PC-9 (cell line): ENCODE measurements at regions not wholly inside any gene's neighbourhood (a gene's known extent, or its start where the extent isn't known, plus 50 kb on each side); places are given as distances from the start of the nearest gene placed in this dataset.

Experiments
- BruUV-seq: library from RNA; stranded (reverse); fragments of 400-500 nt; replicated peaks from 2 replicates; lab custom pipeline; 2021; lab: Mats Ljungman, UMichigan
- CTCF ChIA-PET: fragments of 300-600 bp; sonication (Branson Sonifier 250); formaldehyde crosslinking; loops from one replicate; lab custom pipeline; 2022; ENCODE audit warnings: antibody characterized with exemption; lab: Charles Lee
- POLR2A ChIA-PET: fragments of 300-600 bp; sonication (Branson Sonifier 250); formaldehyde crosslinking; loops from one replicate; lab custom pipeline; 2022; ENCODE audit warnings: antibody characterized with exemption; ENCODE audit not compliant: unreplicated experiment; lab: Charles Lee
- DNase-seq, 2 experiments: peaks; one replicate each; pipeline versions ENCODE4 v3.0.0 to v3.0.0-alpha.2; 2015 to 2022; ENCODE audit warnings: mixed read lengths in 1 of 2
- H2AFZ ChIP-seq: fragments of 200-600 bp; sonication (generic); 2 replicates; pipeline ENCODE4 v1.8.1; 2017; ENCODE audit warnings: antibody characterized with exemption
- H3F3A ChIP-seq: fragments of 200-600 bp; sonication (generic); 2 replicates; pipeline ENCODE4 v1.8.1; 2017; ENCODE audit warnings: antibody characterized with exemption, mild to moderate bottlenecking, low read depth; ENCODE audit not compliant: insufficient read depth
- H3K27ac ChIP-seq: fragments of 200-600 bp; sonication (generic); 2 replicates; pipeline ENCODE4 v1.6.1; 2016; ENCODE audit warnings: mixed run types
- H3K27me3 ChIP-seq: fragments of 200-600 bp; sonication (generic); 2 replicates; pipeline ENCODE4 v1.6.1; 2016; ENCODE audit warnings: low read depth, mixed run types; ENCODE audit not compliant: insufficient read depth
- H3K36me3 ChIP-seq: fragments of 200-600 bp; sonication (generic); 2 replicates; pipeline ENCODE4 v1.6.1; 2016; ENCODE audit warnings: low read depth, mixed run types
- H3K4me1 ChIP-seq: fragments of 200-600 bp; sonication (generic); replicated peaks from 2 replicates; pipeline ENCODE4 v1.6.1; 2016; ENCODE audit warnings: mixed run types; ENCODE audit not compliant: insufficient read depth
- H3K4me2 ChIP-seq: fragments of 200-600 bp; sonication (generic); 2 replicates; pipeline ENCODE4 v1.6.1; 2017; ENCODE audit warnings: mixed run types
- H3K4me3 ChIP-seq: fragments of 200-600 bp; sonication (generic); 2 replicates; pipeline ENCODE4 v1.6.1; 2016; ENCODE audit warnings: mixed run types
- H3K79me2 ChIP-seq: fragments of 200-600 bp; sonication (generic); 2 replicates; pipeline ENCODE4 v1.6.1; 2017; ENCODE audit warnings: low read depth, mixed run types
- H3K9me2 ChIP-seq: fragments of 200-600 bp; sonication (generic); 2 replicates; pipeline ENCODE4 v1.8.1; 2017; ENCODE audit warnings: mild to moderate bottlenecking; ENCODE audit not compliant: insufficient read depth
- H3K9me3 ChIP-seq: fragments of 200-600 bp; sonication (generic); 2 replicates; pipeline ENCODE4 v1.8.1; 2016; ENCODE audit warnings: low read depth; ENCODE audit not compliant: insufficient read depth
- H4K20me1 ChIP-seq: fragments of 200-600 bp; sonication (generic); 2 replicates; pipeline ENCODE4 v1.8.1; 2017; ENCODE audit not compliant: insufficient read depth
- EZH2 ChIP-seq: fragments of 200-600 bp; sonication (generic); IDR thresholded peaks from 2 replicates; pipeline ENCODE4 v1.8.0; 2017; ENCODE audit warnings: antibody characterized with exemption, low read depth
- intact Hi-C: fragments of 100-400 bp; cut with micrococcal nuclease; formaldehyde crosslinking; loops from one replicate; pipeline ENCODE4 v1.10.0; 2022; ENCODE audit not compliant: unreplicated experiment
- TF ChIP-seq, protein P1 (sequence below): fragments of 200-600 bp; sonication (generic); conservative IDR thresholded peaks from 2 replicates; pipeline ENCODE4 v1.6.1; 2017; ENCODE audit warnings: mixed run types, antibody characterized with exemption, mild to moderate bottlenecking, moderate library complexity

DNA sequence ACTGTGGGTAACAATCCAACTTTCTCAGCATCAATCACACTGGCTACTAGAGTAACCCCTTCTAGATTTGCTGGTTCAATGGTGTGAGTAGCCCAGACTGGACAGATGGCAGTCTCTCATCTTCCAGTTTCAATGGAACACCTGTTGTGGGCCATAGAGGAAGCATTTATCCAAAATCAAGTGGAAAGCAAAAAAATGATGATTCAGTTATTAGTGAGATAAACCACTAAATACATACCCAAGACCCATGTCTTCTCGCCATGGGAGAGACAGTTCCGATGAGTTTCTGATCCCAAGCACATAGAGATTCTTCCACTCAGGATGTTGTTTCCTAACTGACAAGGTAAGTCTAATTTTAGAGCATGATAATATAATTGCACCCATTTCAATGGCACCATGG lies 194.0 kb downstream of the IRS1 start:
- no peak overlapping the region for H3K27ac ChIP-seq

DNA sequence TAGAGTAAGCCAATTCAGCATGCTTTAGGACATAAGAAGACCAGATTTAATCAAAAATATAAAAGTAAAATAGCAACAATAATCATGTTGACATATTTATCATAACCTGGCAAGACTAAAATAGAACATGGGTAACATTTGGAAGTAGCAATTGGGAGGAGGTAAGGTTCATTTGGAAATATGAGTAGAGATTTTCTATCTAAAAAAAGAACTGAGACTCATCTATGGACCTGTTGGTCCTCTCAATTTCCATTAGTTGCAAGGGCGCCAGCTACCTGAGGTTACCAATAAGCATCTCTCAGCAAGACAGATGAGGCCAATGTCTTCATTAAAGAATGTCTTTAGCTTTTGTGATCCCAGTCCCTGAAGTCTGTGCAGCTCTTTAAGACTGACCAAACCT lies 196.0 kb downstream of the IRS1 start:
- no peaks in the 10 kb centered on the region for H3F3A ChIP-seq
- H3K27ac ChIP-seq, result no peak overlapping the region
- no peak overlapping the region for H3K4me3 ChIP-seq
- no peaks in the 10 kb centered on the region for H3K27me3 ChIP-seq
- no peaks in the 10 kb centered on the region; the same call in 1 of the 2 replicates for H3K9me3 ChIP-seq
- no peak for DNase-seq
- BruUV-seq, result no TSS peak
- intact Hi-C loops, result no loop called here
- no peaks in the 10 kb centered on the region for H4K20me1 ChIP-seq
- no peaks in the 10 kb centered on the region for H3K4me1 ChIP-seq
- POLR2A ChIA-PET, result no interaction called here
- CTCF ChIA-PET, result no interaction called here
- H3K79me2 ChIP-seq, result no peaks in the 10 kb centered on the region
- H2AFZ ChIP-seq, result no peak overlapping the region
- H3K9me2 ChIP-seq, result no peaks in the 10 kb centered on the region
- no peaks in the 10 kb centered on the region for H3K36me3 ChIP-seq
- H3K4me2 ChIP-seq, result no peak overlapping the region
- TF ChIP-seq, protein P1, sequence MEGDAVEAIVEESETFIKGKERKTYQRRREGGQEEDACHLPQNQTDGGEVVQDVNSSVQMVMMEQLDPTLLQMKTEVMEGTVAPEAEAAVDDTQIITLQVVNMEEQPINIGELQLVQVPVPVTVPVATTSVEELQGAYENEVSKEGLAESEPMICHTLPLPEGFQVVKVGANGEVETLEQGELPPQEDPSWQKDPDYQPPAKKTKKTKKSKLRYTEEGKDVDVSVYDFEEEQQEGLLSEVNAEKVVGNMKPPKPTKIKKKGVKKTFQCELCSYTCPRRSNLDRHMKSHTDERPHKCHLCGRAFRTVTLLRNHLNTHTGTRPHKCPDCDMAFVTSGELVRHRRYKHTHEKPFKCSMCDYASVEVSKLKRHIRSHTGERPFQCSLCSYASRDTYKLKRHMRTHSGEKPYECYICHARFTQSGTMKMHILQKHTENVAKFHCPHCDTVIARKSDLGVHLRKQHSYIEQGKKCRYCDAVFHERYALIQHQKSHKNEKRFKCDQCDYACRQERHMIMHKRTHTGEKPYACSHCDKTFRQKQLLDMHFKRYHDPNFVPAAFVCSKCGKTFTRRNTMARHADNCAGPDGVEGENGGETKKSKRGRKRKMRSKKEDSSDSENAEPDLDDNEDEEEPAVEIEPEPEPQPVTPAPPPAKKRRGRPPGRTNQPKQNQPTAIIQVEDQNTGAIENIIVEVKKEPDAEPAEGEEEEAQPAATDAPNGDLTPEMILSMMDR, result no peak
- TF ChIP-seq EZH2, result no peak

More for the DNA sequence above, 194.0 kb downstream of the IRS1 start:
- DNase-seq, result no peak
- no peaks in the 10 kb centered on the region for H3K9me2 ChIP-seq
- H2AFZ ChIP-seq, result no peak overlapping the region
- H3F3A ChIP-seq, result no peaks in the 10 kb centered on the region
- no peaks in the 10 kb centered on the region for H4K20me1 ChIP-seq
- no peaks in the 10 kb centered on the region for H3K79me2 ChIP-seq
- no peak overlapping the region for H3K4me2 ChIP-seq
- CTCF ChIA-PET, result no interaction called here
- H3K9me3 ChIP-seq, result peaks cover 8% of the 10 kb centered on the region; the same call in 1 of the 2 replicates
- no peaks in the 10 kb centered on the region for H3K27me3 ChIP-seq
- POLR2A ChIA-PET, result no interaction called here
- no peak for TF ChIP-seq EZH2
- TF ChIP-seq, protein P1, result no peak
- intact Hi-C loops, result no loop called here
- no TSS peak for BruUV-seq
- no peaks in the 10 kb centered on the region for H3K4me1 ChIP-seq
- no peak overlapping the region for H3K4me3 ChIP-seq
- H3K36me3 ChIP-seq, result no peaks in the 10 kb centered on the region

- Histone ChIP-seq H3K4me2 (no peak overlapping the region), H3K4me3 (no peak overlapping the region), H3K27ac (no peak overlapping the region), H2AFZ (no peak overlapping the region), H3K36me3 (no peaks in the 10 kb centered on the region), H3K27me3 (no peaks in the 10 kb centered on the region), H3K4me1 (no peaks in the 10 kb centered on the region), H3K9me3 (no peaks in the 10 kb centered on the region; the same call in 1 of the 2 replicates), H4K20me1 (no peaks in the 10 kb centered on the region), H3K9me2 (no peaks in the 10 kb centered on the region), H3K79me2 (no peaks in the 10 kb centered on the region), H3F3A (no peaks in the 10 kb centered on the region)
- intact Hi-C loops, result no loop called here
- DNase-seq, result no peak
- no TSS peak for BruUV-seq
- TF ChIP-seq, protein P1, result no peak
- TF ChIP-seq EZH2, result no peak
- ChIA-PET POLR2A (no interaction called here), CTCF (no interaction called here)
Observed at GRCh38 chr2:226601881-226602662, 197.5 kb downstream of the IRS1 start.
